Activated CD8-positive, alpha-beta memory T cell treated with anti-CD3 and anti-CD28 coated beads, Interleukin-2, amount 10 ng/mL, durations not matched to agents 7 days and 5 days (primary cell): ENCODE measurements at regions not wholly inside any gene's neighbourhood (a gene's known extent, or its start where the extent isn't known, plus 50 kb on each side); places are given as distances from the start of the nearest gene placed in this dataset.

Experiments
- ATAC-seq: fragments of 150-1000 bp; cut with Tn5 transposase; one replicate; pipeline ENCODE4 v1.10.0; 2021; ENCODE audit warnings: moderate library complexity
- CTCF ChIA-PET: fragments of 350-600 bp; sonication (Branson Sonifier 250); formaldehyde crosslinking; loops from one replicate; lab custom pipeline; 2021; ENCODE audit warnings: antibody characterized with exemption; lab: Charles Lee
- DNase-seq: peaks from one replicate; pipeline ENCODE4 v3.0.0-alpha.2; 2020
- H3K27ac Mint-ChIP-seq: one replicate; pipeline ENCODE4 v1.8.0; 2021; ENCODE audit warnings: mild to moderate bottlenecking, mixed read lengths
- H3K27me3 Mint-ChIP-seq: one replicate; pipeline ENCODE4 v1.8.0; 2021; ENCODE audit warnings: mixed read lengths
- H3K36me3 Mint-ChIP-seq: one replicate; pipeline ENCODE4 v1.8.0; 2021; ENCODE audit warnings: mild to moderate bottlenecking, mixed read lengths
- H3K4me1 Mint-ChIP-seq: one replicate; pipeline ENCODE4 v1.8.0; 2021; ENCODE audit warnings: mixed read lengths
- H3K4me3 Mint-ChIP-seq: one replicate; pipeline ENCODE4 v1.8.0; 2021; ENCODE audit warnings: mild to moderate bottlenecking, moderate library complexity, mixed read lengths
- H3K9me3 Mint-ChIP-seq: one replicate; pipeline ENCODE4 v1.8.0; 2022; ENCODE audit warnings: low read depth, mixed read lengths

DNA sequence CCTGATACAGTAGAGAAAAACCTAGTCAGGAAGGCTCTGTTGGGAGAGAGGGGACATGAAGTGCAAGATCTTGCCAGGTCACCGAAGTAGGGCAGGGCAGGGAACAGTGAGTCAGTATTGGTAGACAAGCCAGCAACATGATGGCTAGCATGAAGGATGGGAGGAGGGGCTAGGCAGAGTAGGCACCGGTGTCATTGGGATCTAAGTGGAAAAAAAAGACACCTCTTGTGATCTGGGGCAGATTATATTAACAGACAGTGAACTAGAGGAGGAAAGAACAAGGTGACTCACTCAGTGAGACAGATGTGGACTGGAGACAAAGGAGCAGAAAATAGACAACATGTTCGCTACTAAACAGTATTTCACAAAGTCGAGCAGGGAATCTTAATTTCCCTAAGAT, 149.2 kb upstream of the SLC24A5 start:
- DNase-seq, result no peak
- H3K9me3 Mint-ChIP-seq, result no peaks in the 10 kb centered on the region
- no peaks in the 10 kb centered on the region for H3K4me1 Mint-ChIP-seq
- H3K27me3 Mint-ChIP-seq, result no peaks in the 10 kb centered on the region
- no peak overlapping the region for H3K27ac Mint-ChIP-seq
- CTCF ChIA-PET, result no interaction called here
- ATAC-seq, result no peak
- H3K36me3 Mint-ChIP-seq, result no peaks in the 10 kb centered on the region
- no peak overlapping the region for H3K4me3 Mint-ChIP-seq

GRCh38 chr15:47972738-47973137, 148.1 kb upstream of the SLC24A5 start:
- Mint-ChIP-seq H3K4me1 (no peaks in the 10 kb centered on the region), H3K9me3 (no peaks in the 10 kb centered on the region), H3K4me3 (no peak overlapping the region), H3K36me3 (no peaks in the 10 kb centered on the region), H3K27ac (no peak overlapping the region), H3K27me3 (no peaks in the 10 kb centered on the region)
- CTCF ChIA-PET, result no interaction called here
- ATAC-seq, result no peak
- DNase-seq, result no peak

DNA sequence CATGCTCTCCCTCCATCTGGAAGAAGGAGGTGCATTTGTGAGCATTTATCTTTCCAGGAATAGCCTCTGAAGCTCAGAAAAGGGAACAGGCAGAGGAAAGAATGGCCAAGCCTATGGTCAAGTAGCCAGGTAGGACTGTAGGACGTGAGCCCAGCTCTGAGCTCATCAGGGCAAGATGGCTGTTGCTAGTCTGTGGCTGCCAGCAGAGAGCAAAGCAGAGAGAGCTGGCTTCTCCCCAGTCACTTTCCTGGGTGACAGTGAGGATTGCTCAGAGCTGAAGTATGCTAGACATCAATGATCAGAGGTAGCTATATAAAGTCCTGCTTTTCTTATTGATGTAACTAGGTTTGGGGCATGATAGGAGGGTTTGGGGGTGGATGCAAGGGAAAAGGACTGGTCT, 146.1 kb upstream of the SLC24A5 start:
- no peaks in the 10 kb centered on the region for H3K4me1 Mint-ChIP-seq
- DNase-seq (no peak), ATAC-seq (no peak)
- H3K27ac Mint-ChIP-seq, result no peak overlapping the region
- peaks cover 3% of the 10 kb centered on the region for H3K27me3 Mint-ChIP-seq
- H3K36me3 Mint-ChIP-seq, result no peaks in the 10 kb centered on the region
- CTCF ChIA-PET, result no interaction called here
- H3K9me3 Mint-ChIP-seq, result no peaks in the 10 kb centered on the region
- H3K4me3 Mint-ChIP-seq, result no peak overlapping the region

DNA sequence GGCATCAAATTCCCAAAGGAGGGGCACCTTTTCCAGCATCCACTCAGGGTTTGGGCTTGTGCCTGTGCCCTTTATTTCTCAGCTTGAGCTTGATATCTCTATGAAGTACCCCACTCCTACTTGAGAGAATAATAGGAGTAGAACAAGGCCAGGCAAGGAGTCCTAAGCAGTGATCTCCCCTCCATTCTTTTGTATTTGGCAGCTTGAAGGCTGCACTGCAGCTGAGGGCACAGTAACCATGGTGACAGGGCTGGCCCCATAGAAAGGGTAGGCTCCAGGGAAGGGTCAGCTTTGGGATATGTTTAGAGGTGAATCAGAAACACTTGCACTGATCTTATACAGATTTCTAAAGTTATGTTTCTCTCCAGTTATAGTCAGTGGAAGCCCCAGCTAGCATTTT, 145.4 kb upstream of the SLC24A5 start:
- Mint-ChIP-seq H3K27me3 (peaks cover 5% of the 10 kb centered on the region), H3K27ac (no peak overlapping the region), H3K4me3 (no peak overlapping the region), H3K4me1 (no peaks in the 10 kb centered on the region), H3K36me3 (no peaks in the 10 kb centered on the region), H3K9me3 (no peaks in the 10 kb centered on the region)
- DNase-seq, result no peak
- CTCF ChIA-PET, result interaction anchor here (0.8 kb wide), 1 partner anchor 13 kb away, joined by 4 read pairs; no protein-coding TSS in a partner anchor
- no peak for ATAC-seq

GRCh38 chr15:47983533-47983932, 137.3 kb upstream of the SLC24A5 start:
- Mint-ChIP-seq H3K27me3 (peaks cover 17% of the 10 kb centered on the region), H3K4me3 (no peak overlapping the region), H3K4me1 (peaks cover 13% of the 10 kb centered on the region), H3K27ac (no peak overlapping the region), H3K36me3 (no peaks in the 10 kb centered on the region), H3K9me3 (no peaks in the 10 kb centered on the region)
- no peak for ATAC-seq
- DNase-seq, result no peak
- CTCF ChIA-PET, result no interaction called here

- DNase-seq (no peak), ATAC-seq (no peak)
- no peak overlapping the region for H3K27ac Mint-ChIP-seq
- H3K9me3 Mint-ChIP-seq, result no peaks in the 10 kb centered on the region
- no peak overlapping the region for H3K4me3 Mint-ChIP-seq
- CTCF ChIA-PET, result interaction anchor here (3.8 kb wide), 1 partner anchor 274 kb away, joined by 15 read pairs; no protein-coding TSS in a partner anchor
- peaks cover 18% of the 10 kb centered on the region for H3K27me3 Mint-ChIP-seq
- H3K36me3 Mint-ChIP-seq, result no peaks in the 10 kb centered on the region
- peaks cover 13% of the 10 kb centered on the region for H3K4me1 Mint-ChIP-seq
Observed at GRCh38 chr15:47985568-47985967, 135.2 kb upstream of the SLC24A5 start.

GRCh38 chr15:47987461-47987860, 133.3 kb upstream of the SLC24A5 start:
- ATAC-seq, result no peak
- Mint-ChIP-seq H3K9me3 (no peaks in the 10 kb centered on the region), H3K27me3 (peaks cover 16% of the 10 kb centered on the region), H3K4me3 (no peak overlapping the region), H3K36me3 (no peaks in the 10 kb centered on the region), H3K4me1 (peaks cover 13% of the 10 kb centered on the region), H3K27ac (no peak overlapping the region)
- no peak for DNase-seq
- CTCF ChIA-PET, result interaction anchor here (1.3 to 3.8 kb wide), 6 partner anchors 12 to 1676 kb away, joined by 3 to 17 read pairs (median 6); no protein-coding TSS in a partner anchor

GRCh38 chr15:47987908-47988532, 132.8 kb upstream of the SLC24A5 start:
- Mint-ChIP-seq H3K27me3 (peaks cover 14% of the 10 kb centered on the region), H3K9me3 (no peaks in the 10 kb centered on the region), H3K4me3 (no peak overlapping the region), H3K36me3 (no peaks in the 10 kb centered on the region), H3K4me1 (peaks cover 13% of the 10 kb centered on the region), H3K27ac (no peak overlapping the region)
- CTCF ChIA-PET, result interaction anchor here (1.3 to 3.8 kb wide), 6 partner anchors 13 to 1676 kb away, joined by 3 to 17 read pairs (median 6); no protein-coding TSS in a partner anchor
- ATAC-seq (peak; percentile 77), DNase-seq (peak; percentile 44)

GRCh38 chr15:47988564-47988963, 132.2 kb upstream of the SLC24A5 start:
- no peaks in the 10 kb centered on the region for H3K36me3 Mint-ChIP-seq
- CTCF ChIA-PET, result interaction anchor here (1.3 to 1.6 kb wide), 3 partner anchors 13 to 1677 kb away, joined by 4 to 17 read pairs (median 6); no protein-coding TSS in a partner anchor
- no peaks in the 10 kb centered on the region for H3K9me3 Mint-ChIP-seq
- no peak overlapping the region for H3K4me3 Mint-ChIP-seq
- H3K27me3 Mint-ChIP-seq, result peaks cover 14% of the 10 kb centered on the region
- ATAC-seq (no peak), DNase-seq (no peak)
- peaks cover 13% of the 10 kb centered on the region for H3K4me1 Mint-ChIP-seq
- no peak overlapping the region for H3K27ac Mint-ChIP-seq

GRCh38 chr15:47990821-47991220, 130.0 kb upstream of the SLC24A5 start:
- no peak for DNase-seq
- CTCF ChIA-PET, result no interaction called here
- no peak for ATAC-seq
- H3K4me3 Mint-ChIP-seq, result no peak overlapping the region
- H3K27me3 Mint-ChIP-seq, result peaks cover 8% of the 10 kb centered on the region
- H3K36me3 Mint-ChIP-seq, result no peaks in the 10 kb centered on the region
- peaks cover 6% of the 10 kb centered on the region for H3K4me1 Mint-ChIP-seq
- H3K9me3 Mint-ChIP-seq, result no peaks in the 10 kb centered on the region
- H3K27ac Mint-ChIP-seq, result no peak overlapping the region

DNA sequence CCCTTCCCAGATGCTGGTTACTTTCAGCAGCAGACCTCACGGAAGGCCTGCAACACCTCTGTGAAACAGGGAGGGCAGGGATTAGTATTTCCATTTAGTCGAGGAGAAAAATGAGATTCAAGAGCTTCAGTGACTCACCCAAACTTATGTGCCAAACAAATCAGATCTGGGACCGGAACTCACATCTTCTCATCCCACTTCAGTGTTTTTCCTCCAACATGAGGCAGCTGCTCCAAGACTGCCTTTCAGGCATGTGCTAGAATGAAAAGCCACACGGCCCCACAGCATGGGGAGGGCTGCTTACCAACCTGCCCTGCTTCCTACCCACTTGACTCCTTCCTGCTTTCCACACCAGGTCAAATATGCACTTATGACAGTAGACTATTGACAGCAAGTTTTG, 129.4 kb upstream of the SLC24A5 start:
- DNase-seq (no peak), ATAC-seq (no peak)
- Mint-ChIP-seq H3K36me3 (no peaks in the 10 kb centered on the region), H3K4me1 (peaks cover 3% of the 10 kb centered on the region), H3K4me3 (no peak overlapping the region), H3K27ac (no peak overlapping the region), H3K27me3 (peaks cover 6% of the 10 kb centered on the region), H3K9me3 (no peaks in the 10 kb centered on the region)
- CTCF ChIA-PET, result no interaction called here

DNA sequence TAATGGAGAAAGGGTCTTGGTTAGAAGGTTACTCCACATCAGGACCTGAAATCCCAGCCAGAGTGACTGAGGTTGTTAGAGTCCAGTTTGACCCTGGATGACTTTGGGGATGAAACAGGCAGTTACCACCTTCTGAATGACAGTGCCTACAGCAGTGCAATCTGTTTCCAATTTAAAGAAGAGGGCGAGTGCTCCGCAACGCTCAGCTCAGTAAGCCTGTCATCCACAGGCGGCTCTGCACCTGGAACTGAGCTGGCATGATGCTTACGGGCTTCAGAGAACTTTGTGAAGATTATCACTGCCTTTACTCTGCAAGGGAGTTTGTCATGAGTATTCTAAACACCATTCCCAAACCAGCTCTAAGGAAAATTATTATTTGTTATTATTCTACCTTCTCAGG, 127.7 kb upstream of the SLC24A5 start:
- CTCF ChIA-PET, result no interaction called here
- DNase-seq (no peak), ATAC-seq (no peak)
- no peak overlapping the region for H3K27ac Mint-ChIP-seq
- no peaks in the 10 kb centered on the region for H3K36me3 Mint-ChIP-seq
- H3K4me3 Mint-ChIP-seq, result no peak overlapping the region
- H3K4me1 Mint-ChIP-seq, result no peaks in the 10 kb centered on the region
- H3K27me3 Mint-ChIP-seq, result peaks cover 4% of the 10 kb centered on the region
- no peaks in the 10 kb centered on the region for H3K9me3 Mint-ChIP-seq

- Mint-ChIP-seq H3K4me1 (no peaks in the 10 kb centered on the region), H3K27ac (no peak overlapping the region), H3K9me3 (no peaks in the 10 kb centered on the region), H3K4me3 (no peak overlapping the region), H3K27me3 (no peaks in the 10 kb centered on the region), H3K36me3 (no peaks in the 10 kb centered on the region)
- DNase-seq (no peak), ATAC-seq (no peak)
- CTCF ChIA-PET, result no interaction called here
Observed at GRCh38 chr15:47997195-47998080, 123.4 kb upstream of the SLC24A5 start.

DNA sequence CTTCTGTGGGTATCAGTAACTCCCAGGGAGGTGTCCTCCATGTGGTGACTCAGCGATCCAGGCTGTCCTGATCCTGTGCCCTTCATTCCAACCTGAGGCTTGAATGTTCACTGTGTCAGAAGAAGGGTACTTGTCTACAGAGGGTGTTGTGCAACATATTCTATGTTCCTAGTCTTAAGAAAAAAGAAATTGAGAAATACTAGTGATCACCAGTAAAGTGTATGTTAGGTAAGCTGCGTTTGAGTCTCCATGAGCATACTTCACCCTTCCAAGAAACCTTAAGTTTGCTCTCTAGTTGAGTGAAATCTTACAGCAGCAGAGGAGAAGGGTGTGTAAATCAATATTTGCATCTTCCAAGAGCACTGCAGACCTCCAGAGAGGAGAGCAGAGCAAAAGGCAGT, 122.2 kb upstream of the SLC24A5 start:
- Mint-ChIP-seq H3K9me3 (no peaks in the 10 kb centered on the region), H3K36me3 (no peaks in the 10 kb centered on the region), H3K4me1 (no peaks in the 10 kb centered on the region), H3K4me3 (no peak overlapping the region), H3K27me3 (no peaks in the 10 kb centered on the region), H3K27ac (no peak overlapping the region)
- DNase-seq, result no peak
- CTCF ChIA-PET, result no interaction called here
- no peak for ATAC-seq
